HEK293T (cell line): ENCODE measurements at regions not wholly inside any gene's neighbourhood (a gene's known extent, or its start where the extent isn't known, plus 50 kb on each side); places are given as distances from the start of the nearest gene placed in this dataset.

ENCODE experiments used
- ARNT ChIP-seq: fragments of 450-650 bp; IDR thresholded peaks from 2 replicates; pipeline ENCODE4 v1.6.1; 2017; ENCODE audit warnings: mild to moderate bottlenecking
- FOXM1 ChIP-seq: fragments of 450-650 bp; IDR thresholded peaks from 2 replicates; pipeline ENCODE4 v1.6.1; 2017; ENCODE audit warnings: mild to moderate bottlenecking, borderline replicate concordance

- TF ChIP-seq ARNT (no peak), FOXM1 (no peak)
Observed at GRCh38 chr16:48834576-48834975, 224.6 kb upstream of the N4BP1 start.
